ENCODE measurements at regions not wholly inside any gene's neighbourhood (a gene's known extent, or its start where the extent isn't known, plus 50 kb on each side); places are given as distances from the start of the nearest gene placed in this dataset.

DNA sequence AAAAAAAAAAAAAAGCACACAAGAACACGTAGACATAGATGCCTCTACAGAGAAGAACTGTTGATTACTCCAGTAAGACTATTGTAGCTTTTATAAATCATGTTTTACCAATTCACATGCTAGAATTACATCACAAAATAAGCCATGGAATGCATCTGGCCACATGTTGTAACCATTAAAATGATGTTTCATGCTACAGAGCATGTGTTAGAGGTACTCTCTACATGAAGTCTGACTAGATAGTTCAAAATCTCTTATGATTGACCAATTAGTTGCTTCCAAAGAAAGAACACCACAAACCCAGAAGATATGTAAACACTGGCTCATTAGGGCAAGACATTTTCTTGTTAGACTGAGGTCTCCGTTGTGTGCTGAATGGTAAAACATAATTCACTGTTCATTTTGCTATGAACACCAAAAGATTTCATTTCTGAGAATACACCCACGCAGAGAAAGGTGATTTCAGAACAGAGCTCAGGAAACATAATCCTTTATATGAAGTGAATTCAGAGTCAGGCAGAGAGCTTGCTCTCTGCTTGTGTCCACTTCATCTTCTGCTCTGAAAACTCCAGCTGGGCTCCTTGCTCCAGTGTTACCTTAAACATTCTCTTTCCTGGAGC, 411.4 kb upstream of the SOX9 start:
- Histone ChIP-seq H3K79me2 (ENCODE audit: control insufficient read depth, insufficient read depth, low read length) (no peaks in the 10 kb centered on the region), H3K9me3 (ENCODE audit: control extremely low read depth in 1 of 3, control insufficient read depth in 2 of 3, insufficient read depth in 1 of 3, low read length in 2 of 3) (no peaks in the 10 kb centered on the region), H3K4me2 (replicated peaks; ENCODE audit: low read depth, low read length, poor library complexity, severe bottlenecking) (no peak overlapping the region), H3K27me3 (replicated peaks in 1 of 4; ENCODE audit: control extremely low read depth in 1 of 4, control insufficient read depth in 3 of 4, insufficient read depth in 4 of 4, low read length in 3 of 4) (no peaks in the 10 kb centered on the region), H3K4me1 (ENCODE audit: control insufficient read depth in 2 of 2, insufficient read depth in 2 of 2, low read length in 2 of 2) (no peaks in the 10 kb centered on the region), H3K9ac (ENCODE audit: low read length) (no peak overlapping the region), H3K4me3 (ENCODE audit: control extremely low read depth in 1 of 5, extremely low read depth in 1 of 5, insufficient read depth in 1 of 5, low read depth in 2 of 5, low read length in 4 of 5) (no peak overlapping the region), H4K20me1 (ENCODE audit: control insufficient read depth, insufficient read depth, low read length, poor library complexity, severe bottlenecking) (no peaks in the 10 kb centered on the region), H3K36me3 (replicated peaks in 1 of 2; ENCODE audit: control extremely low read depth in 1 of 2, control insufficient read depth in 1 of 2, extremely low read depth in 1 of 2, insufficient read depth in 2 of 2, low read length in 1 of 2) (no peaks in the 10 kb centered on the region), H3K27ac (ENCODE audit: low read length in 2 of 2) (no peak overlapping the region), H2AFZ (ENCODE audit: insufficient read depth, low read depth, low read length, poor library complexity, severe bottlenecking) (no peak overlapping the region)
- TF ChIP-seq, protein P1, sequence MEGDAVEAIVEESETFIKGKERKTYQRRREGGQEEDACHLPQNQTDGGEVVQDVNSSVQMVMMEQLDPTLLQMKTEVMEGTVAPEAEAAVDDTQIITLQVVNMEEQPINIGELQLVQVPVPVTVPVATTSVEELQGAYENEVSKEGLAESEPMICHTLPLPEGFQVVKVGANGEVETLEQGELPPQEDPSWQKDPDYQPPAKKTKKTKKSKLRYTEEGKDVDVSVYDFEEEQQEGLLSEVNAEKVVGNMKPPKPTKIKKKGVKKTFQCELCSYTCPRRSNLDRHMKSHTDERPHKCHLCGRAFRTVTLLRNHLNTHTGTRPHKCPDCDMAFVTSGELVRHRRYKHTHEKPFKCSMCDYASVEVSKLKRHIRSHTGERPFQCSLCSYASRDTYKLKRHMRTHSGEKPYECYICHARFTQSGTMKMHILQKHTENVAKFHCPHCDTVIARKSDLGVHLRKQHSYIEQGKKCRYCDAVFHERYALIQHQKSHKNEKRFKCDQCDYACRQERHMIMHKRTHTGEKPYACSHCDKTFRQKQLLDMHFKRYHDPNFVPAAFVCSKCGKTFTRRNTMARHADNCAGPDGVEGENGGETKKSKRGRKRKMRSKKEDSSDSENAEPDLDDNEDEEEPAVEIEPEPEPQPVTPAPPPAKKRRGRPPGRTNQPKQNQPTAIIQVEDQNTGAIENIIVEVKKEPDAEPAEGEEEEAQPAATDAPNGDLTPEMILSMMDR (IDR thresholded peaks at IDR 0.05): no peak
- no peak for TF ChIP-seq EZH2 (IDR thresholded peaks at IDR 0.05; ENCODE audit: borderline replicate concordance, insufficient read depth, low read depth, low read length, poor library complexity, severe bottlenecking)
- Mint-ChIP-seq H3K4me1 (no peaks in the 10 kb centered on the region), H3K27ac (no peak overlapping the region), H3K9me3 (ENCODE audit: insufficient read depth) (peaks cover 2% of the 10 kb centered on the region), H3K27me3 (no peaks in the 10 kb centered on the region), H3K4me3 (no peak overlapping the region)
- POLR2A ChIA-PET: no interaction called here
- CTCF ChIA-PET: interaction anchor here (0.7 kb wide), 1 partner anchor 33 kb away, joined by 4 read pairs; no protein-coding TSS in a partner anchor
- DNase-seq: no peak
- intact Hi-C loops (cut with micrococcal nuclease): no loop called here
- no CpG with 5 or more reads among the region's 3 CpGs for WGBS (ENCODE audit: insufficient coverage)
- no peak for ATAC-seq (ENCODE audit: low read depth)

DNA sequence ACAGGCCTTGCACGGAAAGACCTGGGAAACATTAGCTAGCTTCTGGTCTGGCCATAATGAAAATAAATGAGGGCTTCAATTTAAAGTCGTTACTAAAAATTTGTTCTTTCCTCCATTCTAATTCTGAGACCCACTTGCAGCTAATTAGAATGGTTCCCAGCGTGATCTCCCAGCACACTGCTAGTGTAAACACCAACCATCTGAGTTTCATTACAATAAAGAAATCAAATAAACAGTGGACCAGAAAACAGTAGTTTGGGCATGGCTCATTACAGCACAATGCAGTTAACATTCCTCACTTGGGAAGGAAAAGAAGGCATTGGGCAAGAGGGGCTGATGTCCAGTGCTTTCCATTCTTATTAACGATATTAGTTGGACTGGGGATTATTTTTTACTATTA, 410.9 kb upstream of the SOX9 start:
- Mint-ChIP-seq H3K9me3 (ENCODE audit: insufficient read depth) (peaks cover 2% of the 10 kb centered on the region), H3K27me3 (no peaks in the 10 kb centered on the region), H3K4me3 (no peak overlapping the region), H3K27ac (no peak overlapping the region), H3K4me1 (no peaks in the 10 kb centered on the region)
- H3K36me3 ChIP-seq (replicated peaks in 1 of 2; ENCODE audit: control extremely low read depth in 1 of 2, control insufficient read depth in 1 of 2, extremely low read depth in 1 of 2, insufficient read depth in 2 of 2, low read length in 1 of 2): no peaks in the 10 kb centered on the region
- no peaks in the 10 kb centered on the region for H3K79me2 ChIP-seq (ENCODE audit: control insufficient read depth, insufficient read depth, low read length)
- H3K27ac ChIP-seq (ENCODE audit: low read length in 2 of 2): no peak overlapping the region
- DNase-seq (no peak), ATAC-seq (ENCODE audit: low read depth) (no peak)
- no peak overlapping the region for H3K9ac ChIP-seq (ENCODE audit: low read length)
- ChIA-PET CTCF (no interaction called here), POLR2A (no interaction called here)
- H3K4me3 ChIP-seq (ENCODE audit: control extremely low read depth in 1 of 5, extremely low read depth in 1 of 5, insufficient read depth in 1 of 5, low read depth in 2 of 5, low read length in 4 of 5): no peak overlapping the region
- H3K4me2 ChIP-seq (replicated peaks; ENCODE audit: low read depth, low read length, poor library complexity, severe bottlenecking): no peak overlapping the region
- intact Hi-C loops (cut with micrococcal nuclease): no loop called here
- H3K27me3 ChIP-seq (replicated peaks in 1 of 4; ENCODE audit: control extremely low read depth in 1 of 4, control insufficient read depth in 3 of 4, insufficient read depth in 4 of 4, low read length in 3 of 4): no peaks in the 10 kb centered on the region
- H3K4me1 ChIP-seq (ENCODE audit: control insufficient read depth in 2 of 2, insufficient read depth in 2 of 2, low read length in 2 of 2): no peaks in the 10 kb centered on the region
- TF ChIP-seq EZH2 (IDR thresholded peaks at IDR 0.05; ENCODE audit: borderline replicate concordance, insufficient read depth, low read depth, low read length, poor library complexity, severe bottlenecking): no peak
- TF ChIP-seq, protein P1 (IDR thresholded peaks at IDR 0.05): no peak
- 80% methylated on average over 1 of the region's 4 CpGs for WGBS (ENCODE audit: insufficient coverage)
- H2AFZ ChIP-seq (ENCODE audit: insufficient read depth, low read depth, low read length, poor library complexity, severe bottlenecking): no peak overlapping the region
- H4K20me1 ChIP-seq (ENCODE audit: control insufficient read depth, insufficient read depth, low read length, poor library complexity, severe bottlenecking): no peaks in the 10 kb centered on the region
- H3K9me3 ChIP-seq (ENCODE audit: control extremely low read depth in 1 of 3, control insufficient read depth in 2 of 3, insufficient read depth in 1 of 3, low read length in 2 of 3): no peaks in the 10 kb centered on the region

Measured in B cell (primary cell).